GM12878 (cell line): ENCODE measurements at regions not wholly inside any gene's neighbourhood (a gene's known extent, or its start where the extent isn't known, plus 50 kb on each side); places are given as distances from the start of the nearest gene placed in this dataset.

Source experiments
- ATAC-seq: fragments of 200-7000 bp; cut with Tn5 transposase; 3 replicates; pipeline ENCODE4 v1.9.1; 2020; ENCODE audit warnings: mild to moderate bottlenecking, moderate library complexity
- BruUV-seq: library from RNA; stranded (reverse); fragments of 400-500 nt; replicated peaks from 2 replicates; lab custom pipeline; 2021; lab: Mats Ljungman, UMichigan
- CTCF ChIA-PET: fragments of 300-600 bp; sonication (Branson Sonifier 250); formaldehyde crosslinking; extraction: SDS; loops from one replicate; lab custom pipeline; 2021; ENCODE audit warnings: inconsistent platforms; lab: Yijun Ruan, JAX
- POLR2A ChIA-PET: fragments of 350-600 bp; formaldehyde crosslinking; extraction: SDS; loops from one replicate; lab custom pipeline; 2021; ENCODE audit warnings: inconsistent platforms; lab: Charles Lee
- RAD21 ChIA-PET: fragments of 300-600 bp; sonication (Branson Sonifier 250); formaldehyde crosslinking; loops from one replicate; lab custom pipeline; 2023; ENCODE audit warnings: antibody characterized with exemption; ENCODE audit not compliant: unreplicated experiment; lab: Charles Lee
- SMC1A ChIA-PET: fragments of 300-600 bp; sonication (Branson Sonifier 250); formaldehyde crosslinking; loops from one replicate; lab custom pipeline; 2023; ENCODE audit not compliant: unreplicated experiment, uncharacterized antibody; lab: Charles Lee
- DNase-seq: peaks from one replicate; pipeline ENCODE4 v3.0.0-alpha.2; 2011; ENCODE audit warnings: low read depth, low spot score
- FAIRE-seq: peaks from 3 replicates; lab custom pipeline; 2011; peaks lifted over from hg19 to GRCh38; lab: Jason Lieb, UNC
- H2AFZ ChIP-seq: 2 replicates; pipeline ENCODE4 v1.6.0; 2011; ENCODE audit warnings: low read depth, low read length, control low read depth; ENCODE audit not compliant: control insufficient read depth
- H3K27ac ChIP-seq: 2 replicates; pipeline ENCODE4 v1.5.1; 2011; ENCODE audit warnings: control low read depth; ENCODE audit not compliant: control insufficient read depth, insufficient read depth
- H3K27me3 ChIP-seq, 2 experiments: replicated peaks in 1 of 2; 2 replicates each; pipeline versions ENCODE4 v1.6.0 to v1.6.1; 2011; ENCODE audit warnings: low read length in 1 of 2; ENCODE audit not compliant: control insufficient read depth in 2 of 2, insufficient read depth in 2 of 2
- H3K36me3 ChIP-seq, 2 experiments: 2 replicates each; pipeline ENCODE4 v1.5.1; 2011; ENCODE audit warnings: low read length in 1 of 2; ENCODE audit not compliant: control insufficient read depth in 2 of 2, insufficient read depth in 2 of 2
- H3K4me1 ChIP-seq: 2 replicates; pipeline ENCODE4 v1.6.1; 2011; ENCODE audit warnings: mild to moderate bottlenecking, low read length, moderate library complexity, mixed read lengths; ENCODE audit not compliant: control insufficient read depth, insufficient read depth
- H3K4me2 ChIP-seq: 2 replicates; pipeline ENCODE4 v1.6.0; 2011; ENCODE audit warnings: control low read depth; ENCODE audit not compliant: control insufficient read depth, insufficient read depth
- H3K4me3 ChIP-seq: fragments of 200-600 bp; sonication (generic); 2 replicates; pipeline ENCODE4 v1.5.1; 2016
- H3K79me2 ChIP-seq: 2 replicates; pipeline ENCODE4 v1.6.0; 2011; ENCODE audit warnings: low read length; ENCODE audit not compliant: control insufficient read depth, insufficient read depth
- H3K9ac ChIP-seq: 2 replicates; pipeline ENCODE4 v1.8.0; 2011; ENCODE audit warnings: low read length, control low read depth, mixed read lengths; ENCODE audit not compliant: control insufficient read depth, insufficient read depth
- H3K9me3 ChIP-seq: replicated peaks from 3 replicates; pipeline ENCODE4 v1.5.1; 2011; ENCODE audit warnings: mild to moderate bottlenecking, low read length; ENCODE audit not compliant: control insufficient read depth, insufficient read depth
- H4K20me1 ChIP-seq: 2 replicates; pipeline ENCODE4 v1.6.0; 2011; ENCODE audit not compliant: control insufficient read depth, insufficient read depth
- EZH2 ChIP-seq: IDR thresholded peaks from 2 replicates; pipeline ENCODE4 v1.6.1; 2012; ENCODE audit warnings: low read depth, mild to moderate bottlenecking, control low read depth, inconsistent platforms, low read length, borderline replicate concordance; ENCODE audit not compliant: control insufficient read depth
- RBBP5 ChIP-seq: fragments of 200-600 bp; sonication (generic); conservative IDR thresholded peaks from 2 replicates; pipeline ENCODE4 v1.6.1; 2016
- SP1 ChIP-seq: IDR thresholded peaks from one replicate; pipeline ENCODE4 v1.6.1; 2011; ENCODE audit warnings: low read depth, low read length
- WGBS: methylation state at CpG from one replicate; pipeline ENCODE4 v1.1.6; 2016; ENCODE audit warnings: low lambda C conversion rate; ENCODE audit not compliant: insufficient replicate concordance, insufficient coverage; ENCODE audit errors: missing lambda C conversion rate; 5-methylcytosine and 5-hydroxymethylcytosine counted together
- in situ Hi-C: fragments of 300-500 bp; cut with MboI; formaldehyde crosslinking; loops from 9 replicates; pipeline ENCODE4 v1.14.3; 2018; ENCODE audit warnings: mixed read lengths
- intact Hi-C: fragments of 100-400 bp; cut with micrococcal nuclease; formaldehyde crosslinking; loops from one replicate; pipeline ENCODE4 v1.14.2; 2022; ENCODE audit not compliant: unreplicated experiment

GRCh38 chr1:239098400-239099037 lies 287.8 kb upstream of the CHRM3 start:
- FAIRE-seq (no peak), DNase-seq (no peak), ATAC-seq (no peak)
- Histone ChIP-seq H3K4me3 (no peak overlapping the region), H4K20me1 (no peaks in the 10 kb centered on the region), H3K4me1 (no peaks in the 10 kb centered on the region), H3K4me2 (no peak overlapping the region), H3K79me2 (no peaks in the 10 kb centered on the region), H3K27ac (no peak overlapping the region), H3K9ac (no peak overlapping the region), H2AFZ (no peak overlapping the region), H3K9me3 (no peaks in the 10 kb centered on the region), H3K27me3 (no peaks in the 10 kb centered on the region), H3K36me3 (no peaks in the 10 kb centered on the region)
- intact Hi-C loops (no loop called here), in situ Hi-C loops (no loop called here)
- ChIA-PET CTCF (no interaction called here), RAD21 (no interaction called here), POLR2A (no interaction called here), SMC1A (no interaction called here)
- no TSS peak for BruUV-seq
- no peak for TF ChIP-seq EZH2
- 1% methylated on average over 7 of the region's 7 CpGs for WGBS

DNA sequence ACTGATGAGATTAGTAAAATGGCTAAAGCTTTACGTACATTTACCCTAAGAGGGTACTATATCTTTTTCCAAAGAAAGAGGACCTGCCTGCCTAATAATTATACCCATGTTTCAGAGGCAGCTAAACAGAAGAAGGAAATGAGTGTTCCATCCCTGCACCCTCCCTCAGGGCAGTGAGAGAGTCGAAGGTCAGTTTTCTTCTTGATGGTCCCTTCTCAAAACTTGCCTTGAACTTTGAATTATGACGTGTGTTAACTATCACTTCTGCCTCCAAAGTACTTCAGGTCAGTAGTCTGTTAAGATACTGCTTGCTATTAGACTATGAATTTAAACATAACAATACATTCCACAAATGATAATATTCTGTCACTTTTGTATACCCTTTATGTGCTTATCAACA lies 294.8 kb upstream of the CHRM3 start:
- Histone ChIP-seq H3K9me3 (no peaks in the 10 kb centered on the region), H3K4me3 (no peak overlapping the region), H3K9ac (no peak overlapping the region), H2AFZ (no peak overlapping the region)
- 16% methylated on average over 3 of the region's 3 CpGs for WGBS
- no TSS peak for BruUV-seq
- in situ Hi-C loops (no loop called here), intact Hi-C loops (no loop called here)
- POLR2A ChIA-PET = no interaction called here
- no peak for TF ChIP-seq SP1
- TF ChIP-seq RBBP5 = no peak
- TF ChIP-seq, all 136 proteins: peak for 0
- no peaks in the 10 kb centered on the region for H3K27me3 ChIP-seq
- H3K4me2 ChIP-seq = no peak overlapping the region
- no peak for FAIRE-seq
- no peak overlapping the region for H3K27ac ChIP-seq
- DNase-seq = no peak
- H3K4me1 ChIP-seq = no peaks in the 10 kb centered on the region
- H4K20me1 ChIP-seq = no peaks in the 10 kb centered on the region
- SMC1A ChIA-PET = interaction anchor here (1.0 kb wide), 1 partner anchor 20 kb away, joined by 3 read pairs; no protein-coding TSS in a partner anchor
- RAD21 ChIA-PET = no interaction called here
- CTCF ChIA-PET = no interaction called here
- H3K36me3 ChIP-seq = no peaks in the 10 kb centered on the region
- no peaks in the 10 kb centered on the region for H3K79me2 ChIP-seq
- no peak for ATAC-seq
